Panc1 (cell line): ENCODE measurements at regions not wholly inside any gene's neighbourhood (a gene's known extent, or its start where the extent isn't known, plus 50 kb on each side); places are given as distances from the start of the nearest gene placed in this dataset.

Experiments used
- POLR2AphosphoS5 ChIP-seq: IDR thresholded peaks from 2 replicates; pipeline ENCODE4 v1.6.1; 2012; ENCODE audit warnings: mild to moderate bottlenecking, low read depth, low read length, moderate library complexity
- TCF7L2 ChIP-seq: IDR thresholded peaks from 2 replicates; pipeline ENCODE4 v1.6.1; 2011; ENCODE audit warnings: mild to moderate bottlenecking, low read depth, low read length, inconsistent platforms
- TF ChIP-seq, protein P1 (sequence below): fragments of 450-650 bp; IDR thresholded peaks from 2 replicates; pipeline ENCODE4 v1.5.1; 2017; ENCODE audit warnings: mild to moderate bottlenecking
- TF ChIP-seq, protein P2 (sequence below), 2 experiments: IDR thresholded peaks; 2 replicates each; pipeline ENCODE4 v1.6.1; 2011 to 2012; ENCODE audit warnings: low read depth in 2 of 2, control low read depth in 1 of 2, low read length in 1 of 2, mild to moderate bottlenecking in 1 of 2, moderate library complexity in 1 of 2; ENCODE audit not compliant: insufficient read depth in 1 of 2

DNA sequence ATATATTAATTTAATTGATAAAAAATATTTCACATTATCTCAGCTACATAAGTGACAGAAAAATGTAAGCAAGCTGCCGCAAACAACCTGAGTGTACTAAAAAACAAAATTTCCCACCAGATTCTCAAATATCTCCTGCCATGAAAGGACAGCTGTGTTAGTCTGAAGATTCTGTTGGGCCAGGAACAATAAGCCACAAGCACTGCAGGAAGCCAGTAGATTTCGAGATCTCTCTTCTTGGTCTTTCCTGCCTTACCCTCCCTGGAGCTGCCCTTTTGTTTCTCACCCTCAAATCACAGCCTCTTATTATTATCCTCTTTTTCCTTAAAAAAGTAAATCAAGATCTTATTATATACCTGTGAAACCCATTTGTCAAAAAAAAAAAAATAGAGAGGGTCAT is 165.6 kb downstream of the EFNB2 start:
- TF ChIP-seq, protein P1, sequence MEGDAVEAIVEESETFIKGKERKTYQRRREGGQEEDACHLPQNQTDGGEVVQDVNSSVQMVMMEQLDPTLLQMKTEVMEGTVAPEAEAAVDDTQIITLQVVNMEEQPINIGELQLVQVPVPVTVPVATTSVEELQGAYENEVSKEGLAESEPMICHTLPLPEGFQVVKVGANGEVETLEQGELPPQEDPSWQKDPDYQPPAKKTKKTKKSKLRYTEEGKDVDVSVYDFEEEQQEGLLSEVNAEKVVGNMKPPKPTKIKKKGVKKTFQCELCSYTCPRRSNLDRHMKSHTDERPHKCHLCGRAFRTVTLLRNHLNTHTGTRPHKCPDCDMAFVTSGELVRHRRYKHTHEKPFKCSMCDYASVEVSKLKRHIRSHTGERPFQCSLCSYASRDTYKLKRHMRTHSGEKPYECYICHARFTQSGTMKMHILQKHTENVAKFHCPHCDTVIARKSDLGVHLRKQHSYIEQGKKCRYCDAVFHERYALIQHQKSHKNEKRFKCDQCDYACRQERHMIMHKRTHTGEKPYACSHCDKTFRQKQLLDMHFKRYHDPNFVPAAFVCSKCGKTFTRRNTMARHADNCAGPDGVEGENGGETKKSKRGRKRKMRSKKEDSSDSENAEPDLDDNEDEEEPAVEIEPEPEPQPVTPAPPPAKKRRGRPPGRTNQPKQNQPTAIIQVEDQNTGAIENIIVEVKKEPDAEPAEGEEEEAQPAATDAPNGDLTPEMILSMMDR, result no peak
- TF ChIP-seq, protein P2, sequence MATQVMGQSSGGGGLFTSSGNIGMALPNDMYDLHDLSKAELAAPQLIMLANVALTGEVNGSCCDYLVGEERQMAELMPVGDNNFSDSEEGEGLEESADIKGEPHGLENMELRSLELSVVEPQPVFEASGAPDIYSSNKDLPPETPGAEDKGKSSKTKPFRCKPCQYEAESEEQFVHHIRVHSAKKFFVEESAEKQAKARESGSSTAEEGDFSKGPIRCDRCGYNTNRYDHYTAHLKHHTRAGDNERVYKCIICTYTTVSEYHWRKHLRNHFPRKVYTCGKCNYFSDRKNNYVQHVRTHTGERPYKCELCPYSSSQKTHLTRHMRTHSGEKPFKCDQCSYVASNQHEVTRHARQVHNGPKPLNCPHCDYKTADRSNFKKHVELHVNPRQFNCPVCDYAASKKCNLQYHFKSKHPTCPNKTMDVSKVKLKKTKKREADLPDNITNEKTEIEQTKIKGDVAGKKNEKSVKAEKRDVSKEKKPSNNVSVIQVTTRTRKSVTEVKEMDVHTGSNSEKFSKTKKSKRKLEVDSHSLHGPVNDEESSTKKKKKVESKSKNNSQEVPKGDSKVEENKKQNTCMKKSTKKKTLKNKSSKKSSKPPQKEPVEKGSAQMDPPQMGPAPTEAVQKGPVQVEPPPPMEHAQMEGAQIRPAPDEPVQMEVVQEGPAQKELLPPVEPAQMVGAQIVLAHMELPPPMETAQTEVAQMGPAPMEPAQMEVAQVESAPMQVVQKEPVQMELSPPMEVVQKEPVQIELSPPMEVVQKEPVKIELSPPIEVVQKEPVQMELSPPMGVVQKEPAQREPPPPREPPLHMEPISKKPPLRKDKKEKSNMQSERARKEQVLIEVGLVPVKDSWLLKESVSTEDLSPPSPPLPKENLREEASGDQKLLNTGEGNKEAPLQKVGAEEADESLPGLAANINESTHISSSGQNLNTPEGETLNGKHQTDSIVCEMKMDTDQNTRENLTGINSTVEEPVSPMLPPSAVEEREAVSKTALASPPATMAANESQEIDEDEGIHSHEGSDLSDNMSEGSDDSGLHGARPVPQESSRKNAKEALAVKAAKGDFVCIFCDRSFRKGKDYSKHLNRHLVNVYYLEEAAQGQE (IDR thresholded peaks at IDR 0.05; ENCODE audit: insufficient read depth in 1 of 2, low read depth in 2 of 2, low read length in 1 of 2), result no peak
- TF ChIP-seq POLR2AphosphoS5 (no peak), TCF7L2 (no peak)
